ENCODE measurements at regions not wholly inside any gene's neighbourhood (a gene's known extent, or its start where the extent isn't known, plus 50 kb on each side); places are given as distances from the start of the nearest gene placed in this dataset.

DNA sequence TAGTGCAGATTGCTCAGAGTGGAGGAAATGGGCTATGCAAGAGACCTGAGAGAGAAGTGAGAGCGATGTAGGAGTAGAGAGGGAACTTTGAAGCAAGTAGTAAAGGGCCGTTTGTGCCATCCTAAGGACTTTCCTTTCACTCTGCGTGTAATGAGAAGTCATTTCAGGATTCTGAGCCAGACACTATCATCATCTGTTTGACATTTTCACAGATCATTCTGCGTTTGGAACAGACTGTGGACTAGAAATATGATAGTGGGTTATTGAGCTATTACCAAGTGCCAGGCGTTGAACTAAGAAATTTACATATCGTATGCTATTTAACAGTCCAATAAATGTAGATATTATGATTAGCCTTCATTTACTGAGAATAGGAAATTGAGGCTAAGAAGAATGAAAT, 150.0 kb upstream of the ROBO2 start:
- DNase-seq (ENCODE audit: low read depth in 2 of 2): no peak

DNA sequence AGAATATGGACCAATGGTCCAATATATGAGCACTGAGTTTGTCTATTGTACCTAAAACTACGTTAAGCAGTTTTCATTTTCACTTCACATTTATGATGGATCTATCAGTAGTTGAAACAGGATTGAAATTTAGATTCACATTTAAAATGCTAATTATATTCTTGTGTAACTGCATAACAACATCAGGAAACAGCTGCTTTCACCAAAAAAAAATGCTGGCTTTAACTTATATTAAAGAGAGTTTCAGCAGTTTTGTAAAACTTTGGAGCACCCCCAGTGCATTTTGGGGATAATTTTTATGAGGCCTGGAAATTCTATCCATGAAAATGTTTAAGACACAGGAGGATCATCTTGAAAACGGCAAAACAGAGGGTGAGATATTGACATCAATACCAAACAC, 142.8 kb upstream of the ROBO2 start:
- no peak for DNase-seq (ENCODE audit: low read depth in 2 of 2)

DNA sequence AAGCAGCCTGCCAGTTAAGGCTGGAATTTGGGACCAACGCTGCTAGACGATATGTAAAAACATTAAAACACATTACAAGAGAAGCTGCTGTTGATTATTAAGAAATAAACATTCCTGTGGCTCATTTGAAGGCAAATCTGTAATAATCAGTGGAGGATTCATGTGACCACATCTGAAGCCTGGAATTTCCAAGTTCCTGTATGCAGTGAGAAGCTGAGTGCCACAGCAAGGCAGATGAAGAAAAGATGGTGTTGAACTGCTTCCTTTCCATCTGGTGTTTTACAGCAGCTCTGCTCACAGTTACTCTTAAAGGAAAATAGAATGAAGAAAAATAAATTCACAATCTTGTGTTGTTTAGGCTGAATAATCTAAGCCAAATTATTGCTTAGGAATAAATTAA, 139.3 kb upstream of the ROBO2 start:
- DNase-seq (ENCODE audit: low read depth in 2 of 2): no peak

DNA sequence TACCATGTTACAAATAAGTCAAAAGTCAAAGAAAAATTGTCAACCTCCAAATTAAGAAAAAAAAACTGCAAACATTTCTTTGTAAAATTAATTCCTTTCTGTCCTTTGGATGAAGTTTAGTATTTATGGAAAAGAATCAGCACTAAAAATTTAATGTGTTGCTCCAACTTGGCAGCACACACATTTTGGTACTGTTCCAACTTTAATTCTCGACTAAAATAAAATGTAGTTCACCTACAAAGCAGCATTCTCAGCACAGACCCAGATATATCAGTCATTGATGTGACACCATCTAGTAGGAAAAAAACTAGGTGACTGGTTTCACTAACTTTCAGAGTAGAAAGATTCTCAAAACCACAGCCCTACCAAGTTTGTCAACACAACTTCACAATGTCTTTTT, 131.7 kb upstream of the ROBO2 start:
- no peak for DNase-seq (ENCODE audit: low read depth in 2 of 2)

DNA sequence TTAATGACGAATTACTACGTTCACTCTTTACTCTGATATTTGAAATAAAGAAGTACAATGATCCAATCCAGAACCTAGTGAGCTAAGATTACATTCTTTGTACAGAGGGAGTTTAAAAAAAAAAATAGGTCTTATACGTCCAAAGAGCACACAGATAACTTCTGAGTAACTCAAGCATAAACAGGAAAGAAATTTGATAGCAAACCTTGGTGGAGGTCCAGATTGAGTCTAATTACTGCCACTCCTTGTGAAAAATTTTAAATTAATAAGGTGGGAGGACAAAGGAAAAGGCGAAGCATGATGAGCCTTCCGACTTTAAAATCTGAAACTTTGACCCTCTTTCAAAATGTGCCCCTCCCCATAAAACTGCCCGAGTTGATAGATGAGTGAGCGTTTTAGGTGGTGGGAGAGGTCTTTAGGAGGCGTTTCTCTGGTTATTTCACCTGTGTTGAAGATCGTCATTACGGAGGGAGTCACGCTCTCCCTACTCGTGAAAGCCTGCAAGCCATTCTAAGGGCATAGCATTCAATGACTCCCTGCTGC, 127.0 kb upstream of the ROBO2 start:
- DNase-seq (ENCODE audit: low read depth in 2 of 2): no peak

DNA sequence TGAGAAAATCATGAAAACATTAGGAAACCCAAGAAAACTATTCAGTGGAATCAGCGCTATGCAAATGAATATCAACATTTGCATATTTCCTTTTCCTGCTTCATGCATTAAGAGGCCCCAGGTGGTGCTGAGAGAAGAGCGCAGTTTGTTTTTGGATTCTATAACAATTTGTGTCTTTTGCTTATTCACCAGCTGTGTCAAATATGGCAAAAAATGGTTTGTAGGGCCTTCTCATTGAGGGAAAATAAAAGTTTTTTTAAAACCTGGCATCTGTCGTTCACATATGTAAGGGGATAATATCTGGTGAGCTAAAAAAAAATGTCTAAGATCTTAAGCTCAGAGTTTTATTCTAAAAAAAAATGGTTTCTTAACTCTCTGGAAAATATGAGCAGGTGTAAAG, 122.5 kb upstream of the ROBO2 start:
- DNase-seq (ENCODE audit: low read depth in 2 of 2): no peak

DNA sequence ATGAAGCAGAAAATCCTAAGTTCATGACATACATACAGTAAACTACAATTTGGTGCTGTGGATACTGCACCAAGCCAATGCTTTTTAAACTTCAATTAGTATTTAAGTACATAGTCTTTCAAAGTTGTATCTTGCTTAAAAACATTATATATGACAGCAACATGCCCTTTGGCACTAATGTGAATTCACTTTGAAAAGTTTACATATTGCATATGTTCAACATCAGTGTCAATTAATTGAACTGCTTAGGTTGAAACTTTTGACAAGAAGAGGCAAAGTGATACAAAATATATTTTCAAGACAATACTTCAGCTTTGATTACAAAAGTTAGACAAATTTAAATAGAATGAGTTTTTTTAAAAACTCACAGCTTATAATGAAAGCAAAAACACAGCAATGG, 119.4 kb upstream of the ROBO2 start:
- no peak for DNase-seq (ENCODE audit: low read depth in 2 of 2)

DNA sequence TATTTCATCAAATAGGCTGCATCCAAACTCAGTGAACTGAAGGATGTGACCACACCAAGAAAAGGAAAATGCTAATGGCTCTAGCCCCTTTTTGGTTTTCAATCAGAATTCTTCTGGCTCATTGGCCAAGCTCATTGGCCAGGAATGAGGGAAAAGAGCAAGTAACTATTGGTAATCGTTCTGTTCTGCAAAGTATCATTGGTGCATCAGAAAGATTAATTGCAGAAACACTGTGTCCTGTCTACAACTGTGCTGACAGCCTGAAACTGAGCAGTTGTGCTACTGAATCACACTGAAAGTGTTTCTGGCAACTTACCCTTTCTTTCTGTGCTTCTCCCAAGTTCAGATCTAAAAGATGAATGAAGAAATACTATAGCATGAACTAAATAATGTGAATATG, 116.4 kb upstream of the ROBO2 start:
- DNase-seq (ENCODE audit: low read depth in 2 of 2): no peak

DNA sequence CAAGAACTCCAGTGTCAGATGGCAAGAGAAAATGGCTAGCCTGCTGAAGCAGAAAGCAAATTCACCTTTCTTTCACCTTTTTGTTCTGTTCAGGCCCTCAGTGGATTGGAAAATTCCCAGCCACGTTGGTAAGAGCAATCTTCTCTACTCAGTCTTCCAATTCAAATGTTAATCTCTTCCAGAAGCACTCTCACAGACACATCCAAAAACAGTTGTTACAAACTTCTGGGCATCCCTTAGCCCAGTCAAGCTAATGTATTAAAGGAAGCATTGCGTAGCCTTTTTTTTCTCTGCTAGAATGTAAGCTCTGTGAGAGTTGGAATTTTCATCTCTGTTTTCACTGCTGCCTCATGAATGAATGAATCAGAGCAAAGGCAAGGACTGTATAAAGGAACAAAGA, 109.2 kb upstream of the ROBO2 start:
- no peak for DNase-seq (ENCODE audit: low read depth in 2 of 2)

DNA sequence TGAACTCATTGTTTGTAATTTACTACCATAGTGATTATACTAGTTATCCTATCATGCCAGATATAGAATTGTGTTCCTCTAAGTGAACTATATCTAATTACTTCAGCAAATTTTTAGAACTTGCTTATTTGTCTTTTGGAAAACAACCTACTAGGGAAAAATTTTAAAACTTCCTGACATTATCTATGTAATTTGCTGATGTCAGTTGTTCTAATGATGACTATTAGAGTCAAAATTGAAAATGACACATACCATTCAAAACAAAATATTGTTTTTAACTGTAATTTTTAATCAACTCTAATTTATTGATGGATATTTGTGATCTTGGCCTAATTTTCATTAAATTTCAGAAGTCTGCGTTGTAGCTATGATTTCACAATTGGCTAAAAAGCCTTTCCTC, 106.7 kb upstream of the ROBO2 start:
- no peak for DNase-seq (ENCODE audit: low read depth in 2 of 2)

DNA sequence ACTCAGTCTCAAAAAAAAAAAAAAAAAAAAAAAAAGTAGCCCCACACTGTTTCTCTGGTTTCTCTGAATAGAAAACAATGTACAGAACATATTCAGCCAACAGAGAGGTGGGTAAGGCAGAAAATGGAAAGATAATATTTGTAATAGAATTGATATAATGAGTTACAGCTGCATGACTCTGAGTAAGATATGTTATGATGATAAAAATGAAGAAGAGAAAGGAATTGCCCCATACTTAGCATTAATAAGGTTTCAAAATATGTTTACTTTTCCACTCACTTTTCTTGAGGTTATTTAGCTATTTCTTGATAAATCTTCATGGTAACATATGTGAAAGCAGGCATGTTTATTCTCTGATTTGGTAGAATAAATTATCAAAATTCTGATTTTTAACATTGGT, 100.9 kb upstream of the ROBO2 start:
- no peak for DNase-seq (ENCODE audit: low read depth in 2 of 2)

DNA sequence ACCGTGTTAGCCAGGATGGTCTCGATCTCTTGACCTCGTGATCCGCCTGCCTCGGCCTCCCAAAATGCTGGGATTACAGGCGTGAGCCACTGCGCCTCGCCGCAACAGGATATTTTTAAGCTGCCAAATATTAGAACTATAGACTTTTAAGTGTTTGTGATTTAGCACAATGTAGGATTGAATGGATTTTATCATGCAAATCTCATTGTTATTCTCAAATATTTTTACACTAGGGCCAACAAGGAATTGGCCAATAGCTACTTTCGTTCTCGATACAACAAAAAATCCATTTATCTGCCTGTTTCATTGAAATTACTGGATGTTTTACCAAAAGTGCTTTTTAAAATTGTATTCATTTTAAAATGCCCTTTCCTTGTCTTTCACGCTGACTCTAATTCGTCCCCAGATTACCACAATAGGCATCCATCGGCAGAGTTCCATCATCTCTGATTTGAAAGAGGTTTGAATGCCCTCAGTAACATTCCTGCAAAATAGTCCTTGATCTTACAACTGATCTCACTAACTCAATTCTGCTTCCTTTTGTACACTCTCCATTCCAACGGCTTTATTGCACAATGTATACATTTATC, 99.6 kb upstream of the ROBO2 start:
- DNase-seq (ENCODE audit: low read depth in 2 of 2): no peak

DNA sequence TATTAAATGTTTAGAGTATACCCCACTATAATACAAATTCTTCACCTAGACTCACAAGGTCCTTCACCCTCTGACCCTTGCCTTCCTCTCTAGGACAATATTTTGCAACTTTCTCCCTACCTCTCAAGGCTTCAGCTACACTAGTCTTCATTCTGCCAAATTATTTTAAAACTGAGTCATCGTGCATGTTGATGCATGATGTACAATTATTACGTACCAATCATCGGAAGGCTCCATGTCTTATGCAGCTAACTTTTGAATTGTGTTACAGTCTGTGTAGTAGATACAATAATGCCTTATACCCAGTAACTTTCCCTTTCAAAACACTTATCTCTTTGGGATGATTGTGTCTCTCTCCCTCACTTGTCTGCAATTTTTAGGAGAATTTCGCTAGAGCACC, 98.5 kb upstream of the ROBO2 start:
- no peak for DNase-seq (ENCODE audit: low read depth in 2 of 2)

DNA sequence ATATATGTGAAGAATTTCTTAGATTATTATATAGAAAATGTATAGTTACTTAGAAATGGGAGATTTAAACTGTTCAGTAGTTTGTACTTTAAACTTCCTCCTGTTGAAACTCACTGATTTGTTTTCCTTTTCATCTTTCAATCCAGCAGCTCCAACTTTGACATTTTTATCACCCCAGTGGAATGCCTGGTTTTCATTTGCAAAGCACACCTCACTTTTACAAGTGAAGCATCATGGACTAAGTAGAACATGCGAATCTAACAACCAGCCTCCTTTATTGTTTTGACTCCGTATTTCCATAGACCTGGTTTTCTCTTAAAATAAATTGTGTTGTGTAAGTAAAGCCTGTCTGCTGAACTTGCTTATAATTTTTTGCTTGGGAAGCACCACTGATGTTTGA, 97.8 kb upstream of the ROBO2 start:
- DNase-seq (ENCODE audit: low read depth in 2 of 2): no peak

DNA sequence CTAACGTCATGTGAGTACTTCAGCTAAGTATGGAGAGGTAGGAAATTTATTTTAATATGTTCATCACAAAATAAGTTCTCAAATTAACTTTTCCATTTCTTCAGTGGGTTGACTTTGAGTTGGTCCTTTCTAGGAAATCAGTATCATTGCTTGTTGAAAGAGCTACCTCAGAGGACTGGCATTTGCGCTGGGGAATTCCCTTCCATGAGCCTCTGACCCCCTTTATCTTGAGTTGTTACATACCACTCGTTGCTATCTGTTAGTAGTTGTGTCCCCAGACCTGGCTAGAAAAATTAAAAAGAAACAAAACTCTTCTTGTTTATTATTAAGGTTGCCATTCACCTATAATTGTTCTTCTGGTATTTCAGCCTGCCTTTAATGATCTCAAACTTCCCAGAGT, 96.8 kb upstream of the ROBO2 start:
- no peak for DNase-seq (ENCODE audit: low read depth in 2 of 2)

DNA sequence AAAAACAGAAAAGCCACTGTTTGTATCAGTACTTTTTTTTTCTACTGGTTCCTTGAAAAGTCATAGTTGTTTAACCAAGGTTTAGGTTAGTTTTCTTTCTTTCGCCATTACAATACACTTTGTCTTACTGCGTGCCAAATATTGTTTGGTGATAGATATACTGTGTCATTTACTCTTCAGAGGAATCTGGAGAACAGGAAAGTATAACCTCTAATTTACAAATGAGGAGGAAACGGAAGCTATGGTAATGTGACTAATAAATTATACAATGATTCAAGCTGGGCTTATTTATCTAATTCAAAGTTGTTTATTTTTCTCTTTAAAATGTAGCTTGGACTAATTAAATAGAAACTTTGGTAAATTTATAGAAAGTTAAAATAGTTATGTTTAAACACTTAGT, 96.2 kb upstream of the ROBO2 start:
- DNase-seq (ENCODE audit: low read depth in 2 of 2): no peak

DNA sequence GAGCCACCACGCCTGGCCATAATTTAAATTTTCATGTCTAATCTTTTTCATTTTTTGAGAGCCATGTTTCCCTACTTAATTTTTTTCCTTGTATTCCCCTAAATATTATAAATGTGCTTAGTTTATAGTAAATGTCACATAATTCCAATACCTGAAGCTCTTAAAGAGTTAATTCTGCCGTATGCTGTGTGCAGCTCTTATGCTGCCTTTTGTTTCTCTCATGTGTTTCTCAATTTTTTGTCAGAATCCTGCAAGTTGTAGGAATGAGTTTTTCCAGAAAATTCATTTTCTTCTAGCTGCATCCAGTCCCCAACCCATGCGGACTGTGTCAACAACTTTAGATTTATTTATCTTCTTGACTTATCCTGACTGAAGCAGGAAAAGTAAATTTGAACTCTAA, 90.9 kb upstream of the ROBO2 start:
- DNase-seq (ENCODE audit: low read depth in 2 of 2): no peak

DNA sequence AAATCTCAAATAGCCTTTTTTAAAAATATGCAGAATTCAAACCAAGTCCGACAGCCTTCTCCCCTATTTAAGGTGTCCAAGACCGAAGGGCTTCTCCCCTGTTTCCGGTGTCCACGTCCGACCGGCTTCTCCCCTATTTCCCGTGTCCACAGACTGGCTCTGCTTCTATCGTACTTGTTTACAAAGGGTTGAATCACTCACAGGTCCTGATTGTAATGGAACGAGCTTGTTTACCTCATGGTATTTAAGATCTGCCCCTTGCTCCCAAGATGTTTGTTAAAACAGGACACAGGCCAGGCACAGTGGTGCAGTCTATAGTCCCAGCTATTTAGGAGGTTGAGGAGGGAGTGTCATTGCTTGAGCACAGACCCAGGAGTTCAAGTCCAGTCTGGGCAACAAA, 90.4 kb upstream of the ROBO2 start:
- DNase-seq (ENCODE audit: low read depth in 2 of 2): no peak

DNA sequence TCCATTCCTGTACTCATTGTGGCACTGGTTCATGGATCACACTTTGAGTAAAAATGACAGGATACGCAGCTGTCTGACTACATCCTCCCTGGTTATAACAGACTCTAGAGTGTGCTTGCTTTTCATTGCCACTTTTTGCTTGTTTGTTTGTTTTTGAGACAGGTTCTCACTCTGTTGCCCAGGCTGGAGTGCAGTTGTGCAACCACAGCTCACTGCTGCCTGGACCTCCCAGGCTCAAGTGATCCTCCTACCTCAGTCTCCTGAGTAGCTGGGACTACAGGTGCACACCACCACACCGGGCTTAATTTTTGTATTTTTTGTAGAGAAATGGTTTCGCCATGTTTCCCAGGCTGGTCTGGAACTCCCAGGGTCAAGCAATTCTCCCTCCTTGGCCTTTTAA, 89.3 kb upstream of the ROBO2 start:
- DNase-seq (ENCODE audit: low read depth in 2 of 2): no peak

DNA sequence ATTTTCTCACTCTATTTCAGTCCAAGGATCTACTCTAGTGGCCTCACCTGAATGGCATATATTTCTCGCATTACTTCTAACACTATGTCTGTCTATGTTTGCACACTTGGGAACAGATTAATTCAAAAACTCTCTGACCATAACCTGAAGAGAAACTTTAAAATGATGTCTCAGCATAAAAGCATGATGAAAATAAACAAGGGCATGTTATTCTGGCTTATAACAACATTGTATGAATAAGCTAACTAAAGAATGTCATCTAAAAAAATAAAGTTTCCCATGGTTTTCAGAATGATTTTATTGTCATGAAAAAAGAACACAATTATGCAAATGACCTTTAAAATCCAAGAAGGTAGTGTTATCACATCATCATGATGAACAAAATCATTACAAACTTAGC, 85.5 kb upstream of the ROBO2 start:
- DNase-seq (ENCODE audit: low read depth in 2 of 2): no peak

DNA sequence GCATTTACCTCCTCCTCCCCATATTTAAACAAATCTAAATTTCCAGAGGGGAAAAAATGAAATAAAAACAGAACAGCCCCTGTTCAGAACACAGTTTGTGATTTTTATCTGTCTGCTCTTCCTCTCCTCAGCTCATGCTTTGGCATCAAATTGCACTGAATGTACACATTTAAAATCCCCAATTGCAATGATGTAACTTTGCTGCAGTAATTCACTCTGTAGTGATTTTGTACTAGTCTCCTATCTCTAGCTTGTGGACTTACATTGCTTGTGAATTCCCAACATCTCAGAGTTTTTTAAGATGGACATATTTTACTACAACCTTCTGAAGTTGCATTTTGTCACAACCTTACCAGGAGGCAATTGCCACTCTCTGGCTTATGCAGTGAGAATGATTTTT, 81.6 kb upstream of the ROBO2 start:
- DNase-seq (ENCODE audit: low read depth in 2 of 2): no peak

DNA sequence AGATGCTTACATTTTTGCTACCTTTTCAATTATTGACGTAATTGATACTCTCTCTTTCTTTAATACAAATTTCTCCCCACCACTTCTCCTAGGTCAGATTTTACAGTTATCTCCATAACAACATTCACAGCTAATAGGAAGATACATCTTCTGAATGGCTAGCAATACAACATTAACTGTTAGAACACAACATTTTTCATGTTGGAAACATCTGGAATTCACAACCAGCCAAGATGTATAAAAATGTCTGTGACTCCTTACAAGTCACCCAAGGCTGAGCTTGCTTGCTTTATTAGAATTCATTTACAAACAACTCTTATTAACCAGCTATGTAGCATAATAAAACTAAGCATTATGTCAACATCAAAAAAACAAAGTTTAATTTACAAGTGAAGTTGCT, 81.0 kb upstream of the ROBO2 start:
- no peak for DNase-seq (ENCODE audit: low read depth in 2 of 2)

DNA sequence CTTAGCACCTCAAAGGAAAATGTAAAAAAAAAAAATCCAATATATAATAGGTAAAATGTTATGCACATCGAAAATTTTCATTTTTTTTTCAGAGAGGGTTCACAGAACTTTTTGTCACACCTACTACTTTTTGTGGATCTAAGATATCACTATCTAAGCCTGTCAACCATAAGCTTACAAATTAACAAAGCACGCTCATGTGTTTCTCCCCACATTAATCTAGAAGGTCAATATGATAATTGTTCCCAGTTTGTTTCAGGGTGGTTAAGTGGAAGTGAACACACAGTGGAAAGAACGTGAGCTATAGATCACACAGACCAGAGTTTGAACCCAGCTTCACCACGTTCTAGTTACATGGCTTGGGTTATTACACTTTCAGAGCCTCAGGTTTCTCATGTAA, 78.6 kb upstream of the ROBO2 start:
- no peak for DNase-seq (ENCODE audit: low read depth in 2 of 2)

DNA sequence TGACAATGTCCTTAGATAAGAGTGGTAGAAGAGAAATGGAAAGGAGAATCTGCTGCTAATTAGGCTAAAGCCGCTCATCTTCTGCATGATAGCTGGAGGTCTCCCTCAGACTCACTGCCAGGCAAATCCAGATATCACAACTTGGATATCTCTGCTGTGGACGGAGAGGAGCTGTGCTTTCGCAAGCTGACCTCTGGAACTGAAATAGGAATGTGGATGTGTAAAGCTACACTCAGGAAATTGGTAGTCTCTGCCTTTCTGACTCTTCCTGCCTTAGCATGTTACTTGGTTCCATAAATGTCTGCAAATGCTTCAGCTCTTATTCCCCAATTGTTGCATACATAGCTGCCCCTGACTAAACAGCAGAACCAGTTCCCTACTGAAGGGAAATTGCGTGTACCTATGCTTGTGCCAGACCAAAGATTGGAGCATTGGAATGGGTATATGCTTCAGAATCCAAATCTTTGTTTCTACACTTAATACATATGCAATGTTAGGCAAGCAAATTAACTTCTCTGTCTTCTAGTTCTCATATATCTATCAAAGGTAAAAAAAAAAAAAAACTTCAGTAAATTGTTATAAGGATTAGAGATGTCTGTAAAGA, 74.7 kb upstream of the ROBO2 start:
- no peak for DNase-seq (ENCODE audit: low read depth in 2 of 2)
